Breast epithelium (tissue), 3 donors: ENCODE measurements at regions not wholly inside any gene's neighbourhood (a gene's known extent, or its start where the extent isn't known, plus 50 kb on each side); places are given as distances from the start of the nearest gene placed in this dataset.

Experiments used
- POLR2A ChIP-seq: fragments of 450-650 bp; IDR thresholded peaks from one replicate; pipeline ENCODE4 v1.6.1; 2016; ENCODE audit warnings: antibody characterized with exemption, mild to moderate bottlenecking, moderate library complexity
- POLR2AphosphoS5 ChIP-seq, 3 donors: sonication (generic); formaldehyde crosslinking; IDR thresholded peaks; one replicate each; pipeline ENCODE4 v1.6.1; 2017; ENCODE audit warnings: antibody characterized with exemption in 3 of 3
- TF ChIP-seq, protein P1 (sequence below), 3 donors: fragments of 450-650 bp; IDR thresholded peaks; one replicate each; pipeline ENCODE4 v1.5.1; 2016 to 2017; ENCODE audit warnings: antibody characterized with exemption in 3 of 3, mild to moderate bottlenecking in 3 of 3, moderate library complexity in 3 of 3

DNA sequence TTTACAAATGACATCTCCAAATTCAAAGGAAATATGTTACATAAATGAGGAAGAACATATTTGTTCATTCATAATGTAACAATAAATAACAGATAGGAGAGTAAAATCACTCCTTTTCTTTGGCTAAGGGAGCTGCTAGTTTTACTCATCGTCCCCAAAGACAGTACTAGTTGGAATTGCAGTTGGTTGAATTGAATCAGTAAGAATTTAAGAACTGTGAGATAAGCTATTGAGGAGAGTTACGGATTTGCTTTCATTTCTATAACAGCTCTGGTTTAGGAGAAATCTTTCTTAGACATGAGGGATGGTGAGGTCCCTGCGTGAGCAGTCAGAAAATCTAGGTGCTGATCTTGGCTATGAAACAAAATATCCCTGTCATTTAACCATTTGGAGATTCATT, 402.8 kb downstream of the AEBP2 start:
- TF ChIP-seq, protein P1, sequence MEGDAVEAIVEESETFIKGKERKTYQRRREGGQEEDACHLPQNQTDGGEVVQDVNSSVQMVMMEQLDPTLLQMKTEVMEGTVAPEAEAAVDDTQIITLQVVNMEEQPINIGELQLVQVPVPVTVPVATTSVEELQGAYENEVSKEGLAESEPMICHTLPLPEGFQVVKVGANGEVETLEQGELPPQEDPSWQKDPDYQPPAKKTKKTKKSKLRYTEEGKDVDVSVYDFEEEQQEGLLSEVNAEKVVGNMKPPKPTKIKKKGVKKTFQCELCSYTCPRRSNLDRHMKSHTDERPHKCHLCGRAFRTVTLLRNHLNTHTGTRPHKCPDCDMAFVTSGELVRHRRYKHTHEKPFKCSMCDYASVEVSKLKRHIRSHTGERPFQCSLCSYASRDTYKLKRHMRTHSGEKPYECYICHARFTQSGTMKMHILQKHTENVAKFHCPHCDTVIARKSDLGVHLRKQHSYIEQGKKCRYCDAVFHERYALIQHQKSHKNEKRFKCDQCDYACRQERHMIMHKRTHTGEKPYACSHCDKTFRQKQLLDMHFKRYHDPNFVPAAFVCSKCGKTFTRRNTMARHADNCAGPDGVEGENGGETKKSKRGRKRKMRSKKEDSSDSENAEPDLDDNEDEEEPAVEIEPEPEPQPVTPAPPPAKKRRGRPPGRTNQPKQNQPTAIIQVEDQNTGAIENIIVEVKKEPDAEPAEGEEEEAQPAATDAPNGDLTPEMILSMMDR (IDR thresholded peaks at IDR 0.05) = no peak
- no peak for TF ChIP-seq POLR2A
- TF ChIP-seq POLR2AphosphoS5 (IDR thresholded peaks at IDR 0.05) = no peak
